WTC11 (cell line): ENCODE measurements at regions not wholly inside any gene's neighbourhood (a gene's known extent, or its start where the extent isn't known, plus 50 kb on each side); places are given as distances from the start of the nearest gene placed in this dataset.
A peak's percentile ranks its signal among the peaks of the same experiment; 100 is the strongest.

Experiments used
- ATAC-seq: fragments of 200-7000 bp; cut with Tn5 transposase; 2 replicates; pipeline ENCODE4 v1.10.0; 2021; ENCODE audit warnings: mild to moderate bottlenecking, moderate library complexity
- CTCF ChIA-PET: fragments of 300-600 bp; sonication (Branson Sonifier 250); formaldehyde crosslinking; loops from one replicate; lab custom pipeline; 2021; ENCODE audit warnings: antibody characterized with exemption; lab: Charles Lee
- POLR2A ChIA-PET: fragments of 350-600 bp; sonication (Branson Sonifier 250); formaldehyde crosslinking; loops from one replicate; lab custom pipeline; 2021; ENCODE audit warnings: antibody characterized with exemption; lab: Charles Lee
- DNase-seq: peaks from one replicate; pipeline ENCODE4 v3.0.0; 2021; ENCODE audit warnings: low spot score
- H3K27ac Mint-ChIP-seq: 2 replicates; pipeline ENCODE4 v1.8.0; 2021; ENCODE audit warnings: mixed read lengths
- H3K27me3 Mint-ChIP-seq: 2 replicates; pipeline ENCODE4 v1.8.0; 2021; ENCODE audit warnings: low read depth, mild to moderate bottlenecking, moderate library complexity, mixed read lengths
- H3K36me3 Mint-ChIP-seq: 2 replicates; pipeline ENCODE4 v1.8.0; 2021; ENCODE audit warnings: mixed read lengths
- H3K4me1 Mint-ChIP-seq: 2 replicates; pipeline ENCODE4 v1.8.0; 2022; ENCODE audit warnings: mixed read lengths
- H3K4me3 Mint-ChIP-seq: 2 replicates; pipeline ENCODE4 v1.8.0; 2021; ENCODE audit warnings: mild to moderate bottlenecking, moderate library complexity, mixed read lengths
- H3K9me3 Mint-ChIP-seq: 2 replicates; pipeline ENCODE4 v1.8.0; 2021; ENCODE audit warnings: mixed read lengths
- AFF4 ChIP-seq: sonication (generic); formaldehyde crosslinking; IDR thresholded peaks from 2 replicates; pipeline ENCODE4 v1.8.1; 2023; ENCODE audit warnings: mild to moderate bottlenecking, missing genetic modification reagents, borderline replicate concordance
- CBFB ChIP-seq: sonication (generic); formaldehyde crosslinking; IDR thresholded peaks from 2 replicates; pipeline ENCODE4 v1.8.1; 2022; ENCODE audit warnings: mild to moderate bottlenecking, low read depth, missing genetic modification reagents
- ETV6 ChIP-seq: sonication (generic); formaldehyde crosslinking; IDR thresholded peaks from 2 replicates; pipeline ENCODE4 v1.8.1; 2022; ENCODE audit warnings: mild to moderate bottlenecking, missing genetic modification reagents
- FOXK1 ChIP-seq: sonication (generic); formaldehyde crosslinking; IDR thresholded peaks from 2 replicates; pipeline ENCODE4 v1.8.0; 2022; ENCODE audit warnings: mild to moderate bottlenecking, moderate library complexity, missing genetic modification reagents
- FOXP1 ChIP-seq: sonication (generic); formaldehyde crosslinking; IDR thresholded peaks from 2 replicates; pipeline ENCODE4 v1.8.0; 2022; ENCODE audit warnings: missing genetic modification reagents, mild to moderate bottlenecking, moderate library complexity, borderline replicate concordance
- GRHL2 ChIP-seq: fragments of 250-450 bp; sonication (Bioruptor Pico); IDR thresholded peaks from 2 replicates; pipeline ENCODE4 v1.8.0; 2022; ENCODE audit warnings: mild to moderate bottlenecking, moderate library complexity; ENCODE audit not compliant: insufficient replicate concordance, severe bottlenecking
- JAZF1 ChIP-seq: fragments of 250-450 bp; sonication (Bioruptor Pico); IDR thresholded peaks from 2 replicates; pipeline ENCODE4 v1.9.0; 2021; ENCODE audit warnings: moderate library complexity, mild to moderate bottlenecking, inconsistent platforms
- MYBL2 ChIP-seq: sonication (generic); formaldehyde crosslinking; IDR thresholded peaks from 2 replicates; pipeline ENCODE4 v1.8.1; 2023; ENCODE audit warnings: mild to moderate bottlenecking, moderate library complexity, missing genetic modification reagents
- NFYB ChIP-seq: sonication (generic); formaldehyde crosslinking; conservative IDR thresholded peaks from 2 replicates; pipeline ENCODE4 v1.8.0; 2022; ENCODE audit warnings: low read depth, missing genetic modification reagents
- RORB ChIP-seq: fragments of 250-450 bp; sonication (Bioruptor Pico); IDR thresholded peaks from 2 replicates; pipeline ENCODE4 v1.9.0; 2021; ENCODE audit warnings: mild to moderate bottlenecking
- SMAD4 ChIP-seq: sonication (generic); formaldehyde crosslinking; IDR thresholded peaks from 2 replicates; pipeline ENCODE4 v1.8.0; 2022; ENCODE audit warnings: mild to moderate bottlenecking, missing genetic modification reagents
- ZNF263 ChIP-seq: sonication (generic); formaldehyde crosslinking; IDR thresholded peaks from 2 replicates; pipeline ENCODE4 v1.8.1; 2022; ENCODE audit warnings: low read depth, mild to moderate bottlenecking, moderate library complexity, missing genetic modification reagents
- TF ChIP-seq, protein P1 (sequence below): sonication (generic); formaldehyde crosslinking; IDR thresholded peaks from 2 replicates; pipeline ENCODE4 v1.8.1; 2023; ENCODE audit warnings: mild to moderate bottlenecking, missing genetic modification reagents, moderate library complexity
- TF ChIP-seq, protein P2 (sequence below): fragments of 250-450 bp; sonication (Bioruptor Pico); IDR thresholded peaks from 2 replicates; pipeline ENCODE4 v1.9.0; 2021; ENCODE audit warnings: mild to moderate bottlenecking
- TF ChIP-seq, protein P3 (sequence below): fragments of 250-450 bp; sonication (Bioruptor Pico); IDR thresholded peaks from 2 replicates; pipeline ENCODE4 v1.8.0; 2021; ENCODE audit warnings: mild to moderate bottlenecking

GRCh38 chr18:73613706-73614340 lies 533.8 kb downstream of the FBXO15 start:
- no peak overlapping the region for H3K27ac Mint-ChIP-seq
- ATAC-seq (no peak), DNase-seq (no peak)
- H3K4me1 Mint-ChIP-seq, result peaks cover 10% of the 10 kb centered on the region
- H3K9me3 Mint-ChIP-seq, result no peaks in the 10 kb centered on the region
- CTCF ChIA-PET, result interaction anchor here (0.6 kb wide), 1 partner anchor 475 kb away, joined by 3 read pairs; no protein-coding TSS in a partner anchor
- TF ChIP-seq JAZF1 (CRISPR knock-in tag) (no peak), AFF4 (CRISPR knock-in tag) (no peak), GRHL2 (CRISPR knock-in tag) (no peak), ETV6 (CRISPR knock-in tag) (no peak), SMAD4 (CRISPR knock-in tag) (no peak), ZNF263 (no peak)
- POLR2A ChIA-PET, result no interaction called here
- H3K36me3 Mint-ChIP-seq, result no peaks in the 10 kb centered on the region
- H3K4me3 Mint-ChIP-seq, result no peak overlapping the region
- no peaks in the 10 kb centered on the region for H3K27me3 Mint-ChIP-seq

GRCh38 chr18:73597832-73598615 lies 549.6 kb downstream of the FBXO15 start:
- ATAC-seq (peak; percentile 91), DNase-seq (peak; percentile 20)
- Mint-ChIP-seq H3K4me1 (peaks cover 2% of the 10 kb centered on the region; the same call in 1 of the 2 replicates), H3K27ac (no peak overlapping the region), H3K4me3 (no peak overlapping the region), H3K27me3 (no peaks in the 10 kb centered on the region), H3K36me3 (no peaks in the 10 kb centered on the region), H3K9me3 (peaks cover 6% of the 10 kb centered on the region)
- CTCF ChIA-PET, result no interaction called here
- POLR2A ChIA-PET, result no interaction called here
- TF ChIP-seq, protein P1, sequence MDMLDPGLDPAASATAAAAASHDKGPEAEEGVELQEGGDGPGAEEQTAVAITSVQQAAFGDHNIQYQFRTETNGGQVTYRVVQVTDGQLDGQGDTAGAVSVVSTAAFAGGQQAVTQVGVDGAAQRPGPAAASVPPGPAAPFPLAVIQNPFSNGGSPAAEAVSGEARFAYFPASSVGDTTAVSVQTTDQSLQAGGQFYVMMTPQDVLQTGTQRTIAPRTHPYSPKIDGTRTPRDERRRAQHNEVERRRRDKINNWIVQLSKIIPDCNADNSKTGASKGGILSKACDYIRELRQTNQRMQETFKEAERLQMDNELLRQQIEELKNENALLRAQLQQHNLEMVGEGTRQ, result no peak
- TF ChIP-seq FOXK1 (CRISPR knock-in tag) (no peak), ETV6 (CRISPR knock-in tag) (no peak), NFYB (no peak), FOXP1 (CRISPR knock-in tag) (no peak), MYBL2 (CRISPR knock-in tag) (no peak), CBFB (no peak), RORB (CRISPR knock-in tag) (no peak)
- TF ChIP-seq, protein P2, sequence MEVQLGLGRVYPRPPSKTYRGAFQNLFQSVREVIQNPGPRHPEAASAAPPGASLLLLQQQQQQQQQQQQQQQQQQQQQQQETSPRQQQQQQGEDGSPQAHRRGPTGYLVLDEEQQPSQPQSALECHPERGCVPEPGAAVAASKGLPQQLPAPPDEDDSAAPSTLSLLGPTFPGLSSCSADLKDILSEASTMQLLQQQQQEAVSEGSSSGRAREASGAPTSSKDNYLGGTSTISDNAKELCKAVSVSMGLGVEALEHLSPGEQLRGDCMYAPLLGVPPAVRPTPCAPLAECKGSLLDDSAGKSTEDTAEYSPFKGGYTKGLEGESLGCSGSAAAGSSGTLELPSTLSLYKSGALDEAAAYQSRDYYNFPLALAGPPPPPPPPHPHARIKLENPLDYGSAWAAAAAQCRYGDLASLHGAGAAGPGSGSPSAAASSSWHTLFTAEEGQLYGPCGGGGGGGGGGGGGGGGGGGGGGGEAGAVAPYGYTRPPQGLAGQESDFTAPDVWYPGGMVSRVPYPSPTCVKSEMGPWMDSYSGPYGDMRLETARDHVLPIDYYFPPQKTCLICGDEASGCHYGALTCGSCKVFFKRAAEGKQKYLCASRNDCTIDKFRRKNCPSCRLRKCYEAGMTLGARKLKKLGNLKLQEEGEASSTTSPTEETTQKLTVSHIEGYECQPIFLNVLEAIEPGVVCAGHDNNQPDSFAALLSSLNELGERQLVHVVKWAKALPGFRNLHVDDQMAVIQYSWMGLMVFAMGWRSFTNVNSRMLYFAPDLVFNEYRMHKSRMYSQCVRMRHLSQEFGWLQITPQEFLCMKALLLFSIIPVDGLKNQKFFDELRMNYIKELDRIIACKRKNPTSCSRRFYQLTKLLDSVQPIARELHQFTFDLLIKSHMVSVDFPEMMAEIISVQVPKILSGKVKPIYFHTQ (CRISPR knock-in tag), result no peak
- TF ChIP-seq, protein P3, sequence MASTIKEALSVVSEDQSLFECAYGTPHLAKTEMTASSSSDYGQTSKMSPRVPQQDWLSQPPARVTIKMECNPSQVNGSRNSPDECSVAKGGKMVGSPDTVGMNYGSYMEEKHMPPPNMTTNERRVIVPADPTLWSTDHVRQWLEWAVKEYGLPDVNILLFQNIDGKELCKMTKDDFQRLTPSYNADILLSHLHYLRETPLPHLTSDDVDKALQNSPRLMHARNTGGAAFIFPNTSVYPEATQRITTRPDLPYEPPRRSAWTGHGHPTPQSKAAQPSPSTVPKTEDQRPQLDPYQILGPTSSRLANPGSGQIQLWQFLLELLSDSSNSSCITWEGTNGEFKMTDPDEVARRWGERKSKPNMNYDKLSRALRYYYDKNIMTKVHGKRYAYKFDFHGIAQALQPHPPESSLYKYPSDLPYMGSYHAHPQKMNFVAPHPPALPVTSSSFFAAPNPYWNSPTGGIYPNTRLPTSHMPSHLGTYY (CRISPR knock-in tag), result no peak
